Lung (tissue), 11 donors: ENCODE measurements at regions not wholly inside any gene's neighbourhood (a gene's known extent, or its start where the extent isn't known, plus 50 kb on each side); places are given as distances from the start of the nearest gene placed in this dataset.
"Not testable (repeated sequence)": the region's sequence is repeated elsewhere in the genome, so short reads cannot be mapped to it uniquely, and the experiment has no call there.

ENCODE experiments used
- ATAC-seq: fragments of 200-7000 bp; cut with Tn5 transposase; one replicate; pipeline ENCODE4 v1.9.1; 2020; ENCODE audit warnings: moderate number of reproducible peaks; ENCODE audit not compliant: insufficient read depth, low FRiP score
- DNase-seq, 3 donors: peaks; one replicate each; pipeline ENCODE4 v3.0.0-alpha.2; 2013 to 2017
- H3K27ac ChIP-seq, 2 donors: one replicate each; pipeline ENCODE4 v1.5.1; 2013; ENCODE audit warnings: mild to moderate bottlenecking in 2 of 2, moderate library complexity in 2 of 2, control low read depth in 1 of 2, inconsistent platforms in 1 of 2, low read depth in 1 of 2, low read length in 1 of 2
- H3K27me3 ChIP-seq, 3 donors: one replicate each; pipeline ENCODE4 v1.5.1; 2013; ENCODE audit warnings: low read length in 2 of 3; ENCODE audit not compliant: control insufficient read depth in 3 of 3, insufficient read depth in 3 of 3
- H3K36me3 ChIP-seq, 4 donors: one replicate each; pipeline ENCODE4 v1.5.1; 2013; ENCODE audit warnings: low read length in 4 of 4, mild to moderate bottlenecking in 1 of 4, moderate library complexity in 1 of 4; ENCODE audit not compliant: control insufficient read depth in 4 of 4, insufficient read depth in 4 of 4
- H3K4me1 ChIP-seq, 5 donors: one replicate each; pipeline ENCODE4 v1.5.1; 2013; ENCODE audit warnings: low read length in 5 of 5, mild to moderate bottlenecking in 2 of 5, moderate library complexity in 1 of 5; ENCODE audit not compliant: control insufficient read depth in 5 of 5, insufficient read depth in 5 of 5
- H3K4me3 ChIP-seq: one replicate; pipeline ENCODE4 v1.5.1; 2013; ENCODE audit warnings: mild to moderate bottlenecking, control low read depth, moderate library complexity
- H3K9ac ChIP-seq, 2 donors: one replicate each; pipeline ENCODE4 v1.5.1; 2013; ENCODE audit warnings: low read length in 2 of 2, control low read depth in 1 of 2; ENCODE audit not compliant: insufficient read depth in 1 of 2
- H3K9me3 ChIP-seq, 4 donors: one replicate each; pipeline ENCODE4 v1.5.1; 2013; ENCODE audit warnings: low read length in 3 of 4, mild to moderate bottlenecking in 1 of 4, moderate library complexity in 1 of 4; ENCODE audit not compliant: control insufficient read depth in 4 of 4, insufficient read depth in 3 of 4
- CTCF ChIP-seq: IDR thresholded peaks from 2 replicates; pipeline ENCODE4 v1.5.1; 2012; ENCODE audit warnings: mild to moderate bottlenecking; ENCODE audit errors: control extremely low read depth, extremely low read depth
- WGBS, 2 donors: extraction: QIAGEN DNeasy Blood & Tissue Kit; methylation state at CpG; one replicate each; pipeline ENCODE4 v1.1.7; 2013; 5-methylcytosine and 5-hydroxymethylcytosine counted together
- donor health status: control.
- donor health status: control.
- donor health status: Bipolar disorder and iron deficiency.
- donor health status: healthy.
- donor health status: DM: yes; HTN: yes; CAD: no.

GRCh38 chr6:167216390-167217050 lies 58.7 kb upstream of the GPR31 start:
- WGBS, 2 donors = 69 to 75% methylated on average over 13 to 15 of the region's 15 CpGs
- not testable (repeated sequence) for ATAC-seq, H3K9me3 ChIP-seq, H3K27ac ChIP-seq, DNase-seq, H3K27me3 ChIP-seq, H3K9ac ChIP-seq, H3K4me1 ChIP-seq, H3K4me3 ChIP-seq, H3K36me3 ChIP-seq

- not testable (repeated sequence) for H3K27me3 ChIP-seq, H3K36me3 ChIP-seq, H3K27ac ChIP-seq, DNase-seq, H3K4me3 ChIP-seq, H3K9me3 ChIP-seq, ATAC-seq, H3K9ac ChIP-seq, H3K4me1 ChIP-seq
- WGBS, 2 donors = 90 to 91% methylated on average over 4 of the region's 4 CpGs
These were observed 59.3 kb upstream of the GPR31 start for GRCh38 chr6:167217073-167217472.

- H3K27ac ChIP-seq, H3K9ac ChIP-seq, H3K4me1 ChIP-seq, H3K27me3 ChIP-seq, H3K36me3 ChIP-seq, H3K4me3 ChIP-seq, H3K9me3 ChIP-seq: not testable (repeated sequence)
- 17 to 28% methylated on average over 7 to 11 of the region's 15 CpGs for WGBS, 2 donors
- ATAC-seq = peak; percentile 75
- peak in 2 of 3 donors; percentile 40 to 80 for DNase-seq
These were observed 60.4 kb upstream of the GPR31 start for GRCh38 chr6:167217951-167218759.

- not testable (repeated sequence) for H3K4me3 ChIP-seq, H3K9ac ChIP-seq, H3K36me3 ChIP-seq, DNase-seq, H3K27me3 ChIP-seq, ATAC-seq, H3K27ac ChIP-seq, H3K4me1 ChIP-seq, H3K9me3 ChIP-seq
- WGBS, 2 donors = 76 to 80% methylated on average over 4 of the region's 4 CpGs
These were observed 61.3 kb upstream of the GPR31 start for GRCh38 chr6:167219079-167219478.

GRCh38 chr6:167219967-167220512 lies 62.3 kb upstream of the GPR31 start:
- DNase-seq (no peak), ATAC-seq (no peak)
- no peak overlapping the region for H3K27ac ChIP-seq
- no peaks in the 10 kb centered on the region for H3K4me1 ChIP-seq
- no peaks in the 10 kb centered on the region for H3K36me3 ChIP-seq
- no peak for TF ChIP-seq CTCF
- no peaks in the 10 kb centered on the region for H3K27me3 ChIP-seq
- no peak overlapping the region for H3K9ac ChIP-seq
- H3K4me3 ChIP-seq = no peak overlapping the region
- 84 to 87% methylated on average over 19 of the region's 19 CpGs for WGBS, 2 donors
- H3K9me3 ChIP-seq = no peaks in the 10 kb centered on the region
